ENCODE measurements at regions not wholly inside any gene's neighbourhood (a gene's known extent, or its start where the extent isn't known, plus 50 kb on each side); places are given as distances from the start of the nearest gene placed in this dataset.

- TF ChIP-seq CTCF (conservative IDR thresholded peaks at IDR 0.05) = no peak
- H3K27ac ChIP-seq = no peak overlapping the region
These were observed 684.4 kb downstream of the ZEB2 start for GRCh38 chr2:143835481-143835880.

GRCh38 chr2:143833015-143833660 lies 686.8 kb downstream of the ZEB2 start:
- no peak for TF ChIP-seq CTCF (conservative IDR thresholded peaks at IDR 0.05)

GRCh38 chr2:143830476-143830875 lies 689.4 kb downstream of the ZEB2 start:
- H3K27ac ChIP-seq = no peak overlapping the region
- TF ChIP-seq CTCF (conservative IDR thresholded peaks at IDR 0.05) = no peak

More at GRCh38 chr2:143833015-143833660, 686.8 kb downstream of the ZEB2 start:
- H3K27ac ChIP-seq = no peak overlapping the region

- no peak overlapping the region for H3K27ac ChIP-seq
- TF ChIP-seq CTCF (conservative IDR thresholded peaks at IDR 0.05) = no peak
These were observed 691.0 kb downstream of the ZEB2 start for GRCh38 chr2:143828763-143829537.

- no peak overlapping the region for H3K27ac ChIP-seq
These were observed 695.1 kb downstream of the ZEB2 start for GRCh38 chr2:143824791-143825190.

GRCh38 chr2:143823876-143824275 lies 694.7 kb downstream of the ARHGAP15 start:
- H3K27ac ChIP-seq = no peak overlapping the region
- no peak for TF ChIP-seq CTCF (conservative IDR thresholded peaks at IDR 0.05)

More at GRCh38 chr2:143824791-143825190, 695.1 kb downstream of the ZEB2 start:
- TF ChIP-seq CTCF (conservative IDR thresholded peaks at IDR 0.05) = no peak

GRCh38 chr2:143823296-143823695 lies 694.1 kb downstream of the ARHGAP15 start:
- H3K27ac ChIP-seq = no peak overlapping the region
- TF ChIP-seq CTCF (conservative IDR thresholded peaks at IDR 0.05) = no peak

All from VCaP (cell line).